ENCODE measurements at regions not wholly inside any gene's neighbourhood (a gene's known extent, or its start where the extent isn't known, plus 50 kb on each side); places are given as distances from the start of the nearest gene placed in this dataset.

DNA sequence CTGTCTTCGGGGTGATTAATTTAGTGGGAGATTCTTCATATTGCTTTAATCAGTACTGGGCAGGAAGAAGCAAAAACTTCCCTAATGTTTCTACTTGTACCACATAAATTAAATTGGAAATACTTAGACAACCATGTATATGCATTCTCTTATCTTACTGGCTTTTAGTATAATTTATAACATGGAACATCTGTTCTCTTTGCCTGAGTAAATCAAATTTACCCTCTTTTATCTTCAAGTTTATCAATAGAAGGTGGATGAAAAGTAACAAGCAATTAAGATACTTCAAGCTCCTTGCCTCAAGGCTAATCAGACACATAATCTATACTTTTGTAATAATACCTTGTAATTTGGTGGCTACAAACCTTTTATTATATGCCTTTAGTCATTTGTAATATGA is 274.4 kb upstream of the ARX start:
- TF ChIP-seq POLR2A (IDR thresholded peaks at IDR 0.05): no peak
- TF ChIP-seq, protein P1, sequence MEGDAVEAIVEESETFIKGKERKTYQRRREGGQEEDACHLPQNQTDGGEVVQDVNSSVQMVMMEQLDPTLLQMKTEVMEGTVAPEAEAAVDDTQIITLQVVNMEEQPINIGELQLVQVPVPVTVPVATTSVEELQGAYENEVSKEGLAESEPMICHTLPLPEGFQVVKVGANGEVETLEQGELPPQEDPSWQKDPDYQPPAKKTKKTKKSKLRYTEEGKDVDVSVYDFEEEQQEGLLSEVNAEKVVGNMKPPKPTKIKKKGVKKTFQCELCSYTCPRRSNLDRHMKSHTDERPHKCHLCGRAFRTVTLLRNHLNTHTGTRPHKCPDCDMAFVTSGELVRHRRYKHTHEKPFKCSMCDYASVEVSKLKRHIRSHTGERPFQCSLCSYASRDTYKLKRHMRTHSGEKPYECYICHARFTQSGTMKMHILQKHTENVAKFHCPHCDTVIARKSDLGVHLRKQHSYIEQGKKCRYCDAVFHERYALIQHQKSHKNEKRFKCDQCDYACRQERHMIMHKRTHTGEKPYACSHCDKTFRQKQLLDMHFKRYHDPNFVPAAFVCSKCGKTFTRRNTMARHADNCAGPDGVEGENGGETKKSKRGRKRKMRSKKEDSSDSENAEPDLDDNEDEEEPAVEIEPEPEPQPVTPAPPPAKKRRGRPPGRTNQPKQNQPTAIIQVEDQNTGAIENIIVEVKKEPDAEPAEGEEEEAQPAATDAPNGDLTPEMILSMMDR (IDR thresholded peaks at IDR 0.05): no peak
